ENCODE measurements at regions not wholly inside any gene's neighbourhood (a gene's known extent, or its start where the extent isn't known, plus 50 kb on each side); places are given as distances from the start of the nearest gene placed in this dataset.

GRCh38 chr10:30256084-30256483, 93.0 kb downstream of the MTPAP start:
- intact Hi-C loops (cut with DNase I; ENCODE audit: low total_unique reads), result no loop called here
- Histone ChIP-seq H3K27ac (no peak overlapping the region), H3K4me3 (no peak overlapping the region), H3K36me3 (no peaks in the 10 kb centered on the region), H3K27me3 (no peaks in the 10 kb centered on the region), H3K9me3 (no peaks in the 10 kb centered on the region), H3K4me1 (no peaks in the 10 kb centered on the region)
- no peak for DNase-seq
- TF ChIP-seq POLR2A (IDR thresholded peaks at IDR 0.05), result no peak

GRCh38 chr10:30254926-30255325, 94.2 kb downstream of the MTPAP start:
- no peaks in the 10 kb centered on the region for H3K4me1 ChIP-seq
- no peaks in the 10 kb centered on the region for H3K36me3 ChIP-seq
- no peak for DNase-seq
- intact Hi-C loops (cut with DNase I; ENCODE audit: low total_unique reads), result no loop called here
- no peak overlapping the region for H3K4me3 ChIP-seq
- no peaks in the 10 kb centered on the region for H3K27me3 ChIP-seq
- no peaks in the 10 kb centered on the region for H3K9me3 ChIP-seq
- no peak for TF ChIP-seq CTCF (IDR thresholded peaks at IDR 0.05)
- no peak for TF ChIP-seq POLR2A (IDR thresholded peaks at IDR 0.05)
- H3K27ac ChIP-seq, result no peak overlapping the region

DNA sequence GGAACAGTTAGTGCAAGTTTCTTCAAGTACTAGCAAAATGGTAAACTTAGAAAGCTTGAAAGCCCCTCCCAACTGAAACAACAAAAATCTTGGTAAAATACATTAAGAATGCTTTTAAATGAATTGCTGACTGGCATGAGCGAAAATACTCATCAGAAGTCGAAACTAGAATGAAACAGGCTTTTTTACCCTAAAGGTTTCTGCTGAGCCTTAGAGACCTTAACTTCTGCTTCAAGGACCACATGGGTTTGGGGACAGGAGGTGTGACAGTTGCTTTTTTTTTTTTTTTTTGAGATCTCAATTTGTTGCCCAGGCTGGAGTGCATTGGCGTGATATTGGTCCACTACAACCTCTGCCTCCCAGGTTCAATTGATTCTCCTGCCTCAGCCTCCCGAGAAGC, 100.3 kb downstream of the MTPAP start:
- intact Hi-C loops (cut with DNase I; ENCODE audit: low total_unique reads), result loop anchor here (10.0 kb wide), 1 partner anchor 244 kb away; no protein-coding TSS in a partner anchor
- H3K9me3 ChIP-seq, result no peaks in the 10 kb centered on the region
- no peak for TF ChIP-seq POLR2A (IDR thresholded peaks at IDR 0.05)
- TF ChIP-seq CTCF (IDR thresholded peaks at IDR 0.05), result no peak
- H3K27me3 ChIP-seq, result no peaks in the 10 kb centered on the region
- no peaks in the 10 kb centered on the region for H3K36me3 ChIP-seq
- no peak overlapping the region for H3K27ac ChIP-seq
- no peak for DNase-seq
- no peaks in the 10 kb centered on the region for H3K4me1 ChIP-seq
- no peak overlapping the region for H3K4me3 ChIP-seq

- H3K9me3 ChIP-seq, result no peaks in the 10 kb centered on the region
- DNase-seq, result no peak
- TF ChIP-seq POLR2A (IDR thresholded peaks at IDR 0.05) (no peak), CTCF (IDR thresholded peaks at IDR 0.05) (no peak)
- H3K4me3 ChIP-seq, result no peak overlapping the region
- H3K27me3 ChIP-seq, result no peaks in the 10 kb centered on the region
- H3K27ac ChIP-seq, result no peak overlapping the region
- H3K4me1 ChIP-seq, result no peaks in the 10 kb centered on the region
- intact Hi-C loops (cut with DNase I; ENCODE audit: low total_unique reads), result loop anchor here (10.0 kb wide), 1 partner anchor 243 kb away; no protein-coding TSS in a partner anchor
- no peaks in the 10 kb centered on the region for H3K36me3 ChIP-seq
These were observed 101.4 kb downstream of the MTPAP start for GRCh38 chr10:30247704-30248103.

DNA sequence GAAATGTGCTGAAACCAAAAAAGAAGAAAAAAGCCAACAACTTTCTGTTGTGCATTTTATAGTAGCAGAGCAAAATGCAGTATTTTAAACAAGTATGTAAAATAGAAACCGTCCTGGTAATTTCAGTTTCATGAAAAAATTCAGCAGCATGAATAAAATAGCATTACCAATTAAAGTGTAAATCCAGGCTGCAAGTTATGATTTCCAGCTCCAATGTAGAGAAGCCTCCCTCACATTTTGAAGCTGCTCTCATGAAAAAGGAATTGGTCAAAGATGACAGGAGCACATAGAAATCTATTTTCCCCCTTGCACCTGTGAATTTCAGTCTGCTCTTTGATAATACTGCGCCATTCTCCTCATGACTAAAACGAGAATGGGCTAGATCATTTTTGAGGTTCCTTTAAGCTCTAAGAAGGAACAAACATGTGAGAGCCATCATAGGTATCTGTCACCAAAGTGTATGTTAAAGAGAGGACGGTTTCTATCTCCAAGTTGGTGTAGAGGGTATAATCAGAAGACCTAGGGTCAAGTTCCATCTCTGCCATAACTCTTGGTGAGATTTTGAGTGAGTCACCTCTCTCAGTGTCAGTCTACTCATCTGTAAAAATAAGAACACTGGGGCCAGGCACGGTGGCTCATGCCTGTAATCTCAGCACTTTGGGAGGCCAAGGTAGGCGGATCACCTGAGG, 107.5 kb downstream of the MTPAP start:
- TF ChIP-seq POLR2A (IDR thresholded peaks at IDR 0.05), result no peak
- no peak for TF ChIP-seq CTCF (IDR thresholded peaks at IDR 0.05)
- Histone ChIP-seq H3K4me3 (no peak overlapping the region), H3K9me3 (no peaks in the 10 kb centered on the region), H3K27me3 (no peaks in the 10 kb centered on the region), H3K36me3 (no peaks in the 10 kb centered on the region), H3K27ac (no peak overlapping the region), H3K4me1 (no peaks in the 10 kb centered on the region)
- no peak for DNase-seq
- intact Hi-C loops (cut with DNase I; ENCODE audit: low total_unique reads), result loop anchor here (10.0 kb wide), 1 partner anchor 237 kb away; no protein-coding TSS in a partner anchor

All from uterus (tissue), 3 donors.